GM06990 (cell line): ENCODE measurements at regions not wholly inside any gene's neighbourhood (a gene's known extent, or its start where the extent isn't known, plus 50 kb on each side); places are given as distances from the start of the nearest gene placed in this dataset.

ENCODE experiments used
- DNase-seq: peaks from one replicate; pipeline ENCODE4 v3.0.0-alpha.2; 2011; ENCODE audit not compliant: insufficient read length; ENCODE audit errors: extremely low read depth
- H3K27me3 ChIP-seq: replicated peaks from 2 replicates; pipeline ENCODE4 v1.6.0; 2011; ENCODE audit warnings: low read length; ENCODE audit not compliant: control insufficient read depth, insufficient read depth
- H3K36me3 ChIP-seq: 2 replicates; pipeline ENCODE4 v1.5.1; 2011; ENCODE audit warnings: low read length; ENCODE audit not compliant: control insufficient read depth, insufficient read depth
- H3K4me3 ChIP-seq: replicated peaks from 2 replicates; pipeline ENCODE4 v1.5.1; 2011; ENCODE audit warnings: low read depth, mild to moderate bottlenecking, control low read depth, low read length
- TF ChIP-seq, protein P1 (sequence below): IDR thresholded peaks from 2 replicates; pipeline ENCODE4 v1.5.1; 2011; ENCODE audit warnings: low read length, control low read depth, mild to moderate bottlenecking, inconsistent platforms; ENCODE audit not compliant: insufficient read depth, poor library complexity, severe bottlenecking

DNA sequence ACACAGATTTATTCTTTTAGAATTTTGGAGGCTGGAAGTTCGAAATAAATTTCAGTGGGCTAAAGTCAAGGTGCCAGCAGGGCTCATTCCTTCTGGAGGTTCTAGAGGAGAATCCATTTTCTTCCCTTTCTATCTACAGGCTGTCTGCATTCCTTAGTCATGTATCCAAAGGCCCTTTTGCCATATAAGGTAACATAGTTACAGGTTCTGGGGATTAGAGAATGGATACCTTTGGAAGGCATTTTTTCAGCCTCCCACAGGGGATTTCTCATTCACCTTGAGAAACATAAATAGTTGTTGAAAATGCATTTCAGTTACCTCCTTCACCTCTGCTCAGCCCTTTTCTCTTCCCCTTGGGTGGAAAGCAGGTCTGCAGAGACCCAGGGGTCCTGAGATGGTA lies 280.0 kb upstream of the MAP3K1 start:
- TF ChIP-seq, protein P1, sequence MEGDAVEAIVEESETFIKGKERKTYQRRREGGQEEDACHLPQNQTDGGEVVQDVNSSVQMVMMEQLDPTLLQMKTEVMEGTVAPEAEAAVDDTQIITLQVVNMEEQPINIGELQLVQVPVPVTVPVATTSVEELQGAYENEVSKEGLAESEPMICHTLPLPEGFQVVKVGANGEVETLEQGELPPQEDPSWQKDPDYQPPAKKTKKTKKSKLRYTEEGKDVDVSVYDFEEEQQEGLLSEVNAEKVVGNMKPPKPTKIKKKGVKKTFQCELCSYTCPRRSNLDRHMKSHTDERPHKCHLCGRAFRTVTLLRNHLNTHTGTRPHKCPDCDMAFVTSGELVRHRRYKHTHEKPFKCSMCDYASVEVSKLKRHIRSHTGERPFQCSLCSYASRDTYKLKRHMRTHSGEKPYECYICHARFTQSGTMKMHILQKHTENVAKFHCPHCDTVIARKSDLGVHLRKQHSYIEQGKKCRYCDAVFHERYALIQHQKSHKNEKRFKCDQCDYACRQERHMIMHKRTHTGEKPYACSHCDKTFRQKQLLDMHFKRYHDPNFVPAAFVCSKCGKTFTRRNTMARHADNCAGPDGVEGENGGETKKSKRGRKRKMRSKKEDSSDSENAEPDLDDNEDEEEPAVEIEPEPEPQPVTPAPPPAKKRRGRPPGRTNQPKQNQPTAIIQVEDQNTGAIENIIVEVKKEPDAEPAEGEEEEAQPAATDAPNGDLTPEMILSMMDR, result no peak
- peaks cover 2% of the 10 kb centered on the region; the same call in 1 of the 2 replicates for H3K27me3 ChIP-seq
- no peak overlapping the region for H3K4me3 ChIP-seq
- no peak for DNase-seq
- no peaks in the 10 kb centered on the region for H3K36me3 ChIP-seq

DNA sequence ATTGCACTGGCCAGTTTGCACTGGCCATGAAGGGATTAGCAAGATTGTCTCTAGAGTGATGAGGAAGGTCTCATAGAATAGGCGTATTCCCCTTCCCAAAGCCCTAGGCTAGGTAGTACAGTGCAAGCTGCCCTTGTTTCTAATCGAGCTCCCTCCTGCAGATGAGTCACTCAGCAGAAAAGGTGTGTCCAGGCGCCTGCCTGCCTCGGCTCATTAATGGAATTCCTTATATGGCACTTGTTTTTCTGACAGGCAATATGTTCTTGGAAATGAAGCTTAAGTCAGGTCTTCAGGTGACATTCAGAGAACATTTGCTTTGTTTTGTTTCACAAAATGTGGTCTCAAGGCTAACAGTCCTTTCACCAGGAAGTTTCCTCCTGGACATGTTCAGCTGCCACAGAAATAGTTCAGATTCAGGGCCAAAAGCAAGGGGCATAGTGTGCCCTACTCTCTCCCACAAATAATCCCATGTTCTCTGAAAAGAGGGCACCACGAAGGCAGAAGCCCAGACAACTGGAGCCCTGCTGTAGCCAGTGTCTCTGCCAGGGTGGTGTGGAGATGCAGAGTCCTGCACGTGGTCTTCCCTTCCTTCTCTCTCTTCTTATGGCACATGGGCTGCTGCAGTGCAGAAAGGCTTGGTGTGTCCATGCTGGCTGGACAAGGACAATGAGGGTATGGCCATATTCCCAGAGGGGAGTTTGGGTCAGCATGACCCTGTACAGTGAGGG lies 281.1 kb upstream of the MAP3K1 start:
- DNase-seq, result no peak

DNA sequence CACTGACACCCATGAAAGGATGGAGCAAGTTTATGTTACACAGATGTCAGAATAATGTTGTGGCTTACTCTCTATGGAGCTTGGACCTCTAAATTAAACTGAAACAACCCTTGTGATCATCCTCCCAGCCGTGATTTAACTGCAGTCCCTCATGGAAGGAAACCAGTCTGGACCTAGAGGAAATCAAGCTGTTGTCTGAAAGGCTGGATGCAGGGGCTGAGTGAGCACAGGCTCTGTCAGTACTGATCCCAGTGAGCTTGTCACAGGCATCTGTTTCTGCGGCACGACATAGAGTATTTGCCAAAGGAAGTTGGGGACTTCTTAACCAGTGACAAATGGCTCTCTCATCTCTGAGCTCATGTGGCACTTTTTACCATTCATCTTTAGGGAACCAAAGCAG lies 282.9 kb upstream of the MAP3K1 start:
- TF ChIP-seq, protein P1, result no peak
- Histone ChIP-seq H3K36me3 (no peaks in the 10 kb centered on the region), H3K27me3 (peaks cover 2% of the 10 kb centered on the region; the same call in 1 of the 2 replicates), H3K4me3 (no peak overlapping the region)
- no peak for DNase-seq

More for the DNA sequence above, 281.1 kb upstream of the MAP3K1 start:
- Histone ChIP-seq H3K27me3 (peaks cover 2% of the 10 kb centered on the region; the same call in 1 of the 2 replicates), H3K36me3 (no peaks in the 10 kb centered on the region), H3K4me3 (no peak overlapping the region)
- TF ChIP-seq, protein P1, result no peak

- no peak overlapping the region for H3K4me3 ChIP-seq
- TF ChIP-seq, protein P1, result no peak
- DNase-seq, result no peak
Observed at GRCh38 chr5:56530626-56531138, 284.7 kb upstream of the MAP3K1 start.

GRCh38 chr5:56529666-56530430 lies 285.5 kb upstream of the MAP3K1 start:
- no peaks in the 10 kb centered on the region for H3K36me3 ChIP-seq
- H3K4me3 ChIP-seq, result no peak overlapping the region
- peaks cover 2% of the 10 kb centered on the region; the same call in 1 of the 2 replicates for H3K27me3 ChIP-seq
- DNase-seq, result no peak
- TF ChIP-seq, protein P1, result no peak

More at GRCh38 chr5:56530626-56531138, 284.7 kb upstream of the MAP3K1 start:
- H3K27me3 ChIP-seq, result peaks cover 2% of the 10 kb centered on the region; the same call in 1 of the 2 replicates
- no peaks in the 10 kb centered on the region for H3K36me3 ChIP-seq
